Breast epithelium (tissue), 3 donors: ENCODE measurements at regions not wholly inside any gene's neighbourhood (a gene's known extent, or its start where the extent isn't known, plus 50 kb on each side); places are given as distances from the start of the nearest gene placed in this dataset.

Source experiments
- CTCF ChIP-seq, 3 donors: fragments of 450-650 bp; IDR thresholded peaks; one replicate each; pipeline ENCODE4 v1.5.1; 2016 to 2017; ENCODE audit warnings: antibody characterized with exemption in 3 of 3, mild to moderate bottlenecking in 3 of 3, moderate library complexity in 3 of 3
- POLR2A ChIP-seq: fragments of 450-650 bp; IDR thresholded peaks from one replicate; pipeline ENCODE4 v1.6.1; 2016; ENCODE audit warnings: antibody characterized with exemption, mild to moderate bottlenecking, moderate library complexity
- POLR2AphosphoS5 ChIP-seq, 3 donors: sonication (generic); formaldehyde crosslinking; IDR thresholded peaks; one replicate each; pipeline ENCODE4 v1.6.1; 2017; ENCODE audit warnings: antibody characterized with exemption in 3 of 3

DNA sequence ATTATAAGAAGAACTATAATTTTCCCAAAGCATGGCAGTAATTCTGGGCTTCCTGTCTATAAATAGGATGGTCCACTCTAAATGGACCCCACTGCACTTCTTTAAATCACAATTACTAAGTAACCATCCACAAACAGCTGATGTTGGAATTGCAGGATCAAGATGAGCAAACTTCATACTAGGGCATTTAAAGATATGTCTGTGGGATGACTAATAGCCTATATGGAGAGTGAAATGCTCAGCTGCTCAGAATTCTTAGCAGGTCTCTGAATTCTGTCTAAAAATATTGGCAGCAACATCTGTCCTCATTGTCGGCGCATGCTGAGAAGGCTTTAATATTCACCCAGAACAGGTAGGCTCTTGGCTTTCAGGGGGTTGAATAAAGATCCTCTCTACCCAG, 140.4 kb downstream of the SATB1 start:
- TF ChIP-seq POLR2A (no peak), CTCF (IDR thresholded peaks at IDR 0.05) (no peak), POLR2AphosphoS5 (IDR thresholded peaks at IDR 0.05) (no peak)
